SIG-M5 (cell line): ENCODE measurements at regions not wholly inside any gene's neighbourhood (a gene's known extent, or its start where the extent isn't known, plus 50 kb on each side); places are given as distances from the start of the nearest gene placed in this dataset.

Experiments used
- DNase-seq: peaks from one replicate; lab custom pipeline; 2025; lab: John Stamatoyannopoulos, UW

DNA sequence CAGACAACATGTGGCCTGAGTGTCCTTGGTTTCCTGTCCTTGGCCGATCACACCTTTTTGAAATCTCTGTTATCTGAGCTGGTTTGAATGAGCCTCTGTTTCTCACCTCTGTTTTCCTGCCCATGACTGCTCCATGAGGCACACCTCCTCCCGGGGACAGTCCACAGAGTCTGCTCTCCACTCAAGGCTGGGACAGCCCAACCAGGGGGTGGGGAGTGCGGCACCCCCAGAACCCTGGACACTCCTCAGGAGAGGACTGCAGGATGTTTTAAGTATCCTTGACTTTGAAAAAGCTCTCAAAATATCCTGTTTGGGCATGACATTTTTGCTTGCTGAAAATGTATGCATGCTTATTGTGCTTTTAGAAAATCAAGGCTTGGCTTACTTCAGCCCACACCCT, 333.0 kb upstream of the N4BP1 start:
- DNase-seq: no peak

DNA sequence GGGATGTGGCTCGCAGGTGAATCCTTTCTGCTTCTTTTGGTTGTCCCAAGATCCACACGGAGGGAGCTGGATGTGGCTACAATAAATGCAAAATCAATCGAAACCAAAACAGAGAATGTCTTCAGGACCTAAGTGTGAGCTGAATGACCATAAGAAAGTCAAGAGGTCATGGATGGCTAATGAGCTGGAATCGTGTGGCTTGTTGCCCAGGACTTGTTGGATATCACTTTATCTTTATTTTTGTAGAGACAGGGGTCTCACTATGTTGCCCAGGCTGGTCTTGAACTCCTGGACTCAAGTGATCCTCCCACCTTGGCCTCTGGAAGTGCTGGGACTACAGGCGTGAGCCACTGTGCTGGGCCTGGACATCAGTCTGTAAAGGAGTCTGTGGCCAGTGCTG, 326.8 kb upstream of the N4BP1 start:
- DNase-seq: no peak

GRCh38 chr16:48932216-48932855, 322.4 kb upstream of the N4BP1 start:
- DNase-seq: no peak

GRCh38 chr16:48930951-48931553, 321.1 kb upstream of the N4BP1 start:
- DNase-seq: no peak

- DNase-seq: no peak
Measured at GRCh38 chr16:48919791-48920190, 309.8 kb upstream of the N4BP1 start.

DNA sequence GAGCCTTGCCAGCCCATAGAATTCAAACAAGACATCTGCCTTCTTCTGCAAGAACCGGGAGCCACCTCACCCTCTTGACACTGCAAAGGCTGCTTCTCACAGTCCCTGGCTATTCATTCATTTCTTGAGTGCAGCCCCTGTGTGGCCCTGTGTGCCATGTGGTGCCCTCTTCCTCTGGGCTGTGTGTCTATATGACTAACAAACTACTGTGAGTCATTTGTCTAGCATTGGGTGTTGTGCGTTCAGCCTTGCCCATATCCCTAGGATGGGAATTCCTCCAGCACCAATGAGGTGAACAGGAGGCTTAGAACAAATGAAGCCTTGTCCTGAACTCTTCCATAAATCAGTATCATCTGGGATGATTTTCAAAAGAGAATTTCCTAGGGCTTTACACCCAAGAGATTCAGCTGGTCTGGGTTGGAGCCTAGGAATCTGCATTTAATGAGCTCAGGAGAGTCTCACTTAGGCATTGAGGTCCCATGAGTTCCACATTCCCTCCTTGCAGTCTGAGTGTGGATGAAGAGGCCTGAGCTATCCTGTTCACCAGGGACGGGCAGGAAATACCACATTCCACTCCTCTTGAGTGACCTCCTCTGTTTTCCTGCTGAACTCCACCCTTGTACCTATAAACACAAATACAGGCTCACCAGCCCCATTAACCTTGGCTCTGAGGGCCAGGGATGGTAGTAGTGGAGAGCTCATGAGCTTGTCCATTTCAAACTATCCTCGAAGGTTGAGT, 308.7 kb upstream of the N4BP1 start:
- no peak for DNase-seq

- no peak for DNase-seq
Measured at GRCh38 chr16:48916566-48916965, 306.6 kb upstream of the N4BP1 start.

- DNase-seq: no peak
Measured at GRCh38 chr16:48914070-48914469, 304.1 kb upstream of the N4BP1 start.

DNA sequence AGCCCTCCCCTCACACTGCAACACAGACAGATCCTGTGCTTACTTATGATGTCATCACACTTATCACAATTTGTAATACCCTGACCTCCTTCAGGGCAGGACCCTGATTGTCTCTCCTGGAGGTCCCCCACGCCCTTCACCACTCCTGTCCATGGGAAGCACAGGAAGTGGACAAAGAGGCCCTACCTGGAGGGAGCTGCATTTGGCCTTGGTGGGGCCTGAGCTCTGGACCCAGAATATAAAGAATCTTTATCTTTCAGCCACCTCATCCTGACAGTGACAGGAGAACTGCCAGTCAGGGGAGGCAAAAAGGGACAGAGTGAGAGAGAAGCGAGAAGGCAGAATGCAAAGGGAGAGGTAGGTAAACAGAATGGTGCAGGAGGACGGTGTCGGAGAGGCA, 303.4 kb upstream of the N4BP1 start:
- no peak for DNase-seq

- DNase-seq: no peak
Measured at GRCh38 chr16:48912360-48912759, 302.4 kb upstream of the N4BP1 start.

DNA sequence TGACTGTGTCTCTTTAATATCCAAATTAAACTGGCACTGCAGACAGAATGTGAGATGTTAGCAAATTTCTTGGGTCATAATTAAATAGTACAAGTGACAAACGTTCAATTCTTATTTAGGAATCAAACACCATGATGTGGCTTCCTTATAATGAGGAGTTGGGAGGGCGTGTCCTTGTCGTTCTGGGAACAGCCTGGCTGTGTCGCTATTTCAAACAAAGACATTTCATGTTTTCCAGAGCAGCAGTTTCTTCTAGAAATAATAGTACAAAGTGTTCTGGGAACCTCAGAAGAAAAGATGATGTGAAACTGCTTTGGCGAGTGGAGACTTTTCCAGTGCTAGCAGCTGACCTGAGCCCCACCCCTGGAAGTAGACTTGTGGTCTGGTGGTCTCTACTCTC, 301.7 kb upstream of the N4BP1 start:
- DNase-seq: no peak

DNA sequence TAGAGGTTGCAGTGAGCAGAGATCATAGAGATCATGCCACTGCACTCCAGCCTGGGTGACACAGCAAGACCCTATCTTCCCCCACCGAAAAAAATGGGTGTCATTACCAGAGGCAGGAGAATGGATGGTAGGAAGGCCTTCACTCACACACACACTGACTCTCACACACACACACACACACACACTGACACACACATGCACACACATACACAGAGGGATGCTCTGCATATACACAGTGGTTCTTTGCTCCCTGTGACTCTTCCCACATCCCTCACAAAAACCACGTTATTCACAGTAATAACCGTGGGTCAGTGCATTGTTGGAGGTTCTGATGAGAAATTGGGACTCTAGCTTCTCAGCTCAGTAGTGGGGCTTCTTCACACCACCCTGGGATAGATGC, 300.2 kb upstream of the N4BP1 start:
- DNase-seq: no peak

GRCh38 chr16:48909231-48909630, 299.3 kb upstream of the N4BP1 start:
- DNase-seq: no peak

GRCh38 chr16:48907906-48908634, 298.1 kb upstream of the N4BP1 start:
- DNase-seq: no peak

DNA sequence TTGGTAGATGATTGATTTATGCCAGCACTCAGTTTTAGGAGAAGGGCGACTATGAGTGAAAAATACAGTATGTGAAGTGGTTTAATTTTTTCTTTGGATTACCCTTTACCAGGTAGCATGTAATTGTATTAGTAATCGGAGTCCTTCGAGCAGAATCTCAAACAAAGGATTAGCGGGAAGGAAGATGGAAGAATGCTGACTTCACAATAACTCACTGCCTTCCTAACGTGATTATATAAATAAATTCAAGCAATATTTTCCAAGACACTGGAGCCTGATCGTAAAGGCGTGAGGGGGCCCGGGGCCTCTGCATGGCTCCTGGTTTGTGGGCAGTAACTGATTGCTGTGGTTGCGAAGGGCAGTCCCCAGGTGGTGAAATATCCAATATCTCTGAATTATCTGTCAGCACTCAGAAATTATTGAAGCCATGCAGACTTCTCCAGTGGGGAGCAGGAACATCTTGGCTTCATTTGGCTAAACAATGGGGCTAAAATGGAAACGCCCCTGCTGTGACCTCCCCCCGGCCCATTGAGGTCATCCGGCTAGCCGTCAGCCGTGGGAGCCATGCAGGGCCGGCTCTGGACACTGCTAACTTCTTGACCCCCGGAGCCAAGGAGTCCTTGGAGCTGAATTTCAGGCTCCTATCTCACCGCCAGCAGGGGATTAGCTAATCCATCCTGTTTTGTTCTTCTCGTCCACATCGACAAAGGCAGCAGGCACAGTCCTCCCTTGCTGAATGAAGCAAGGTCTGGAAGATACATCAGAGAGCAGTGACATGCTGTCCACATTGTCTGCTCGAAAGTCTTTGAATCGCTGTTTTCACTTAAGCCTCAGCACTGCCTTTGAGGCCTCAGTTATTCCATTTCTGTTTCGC, 295.9 kb upstream of the N4BP1 start:
- DNase-seq: no peak

- DNase-seq: no peak
Measured at GRCh38 chr16:48904333-48904732, 294.4 kb upstream of the N4BP1 start.

- no peak for DNase-seq
Measured at GRCh38 chr16:48903039-48903438, 293.1 kb upstream of the N4BP1 start.

DNA sequence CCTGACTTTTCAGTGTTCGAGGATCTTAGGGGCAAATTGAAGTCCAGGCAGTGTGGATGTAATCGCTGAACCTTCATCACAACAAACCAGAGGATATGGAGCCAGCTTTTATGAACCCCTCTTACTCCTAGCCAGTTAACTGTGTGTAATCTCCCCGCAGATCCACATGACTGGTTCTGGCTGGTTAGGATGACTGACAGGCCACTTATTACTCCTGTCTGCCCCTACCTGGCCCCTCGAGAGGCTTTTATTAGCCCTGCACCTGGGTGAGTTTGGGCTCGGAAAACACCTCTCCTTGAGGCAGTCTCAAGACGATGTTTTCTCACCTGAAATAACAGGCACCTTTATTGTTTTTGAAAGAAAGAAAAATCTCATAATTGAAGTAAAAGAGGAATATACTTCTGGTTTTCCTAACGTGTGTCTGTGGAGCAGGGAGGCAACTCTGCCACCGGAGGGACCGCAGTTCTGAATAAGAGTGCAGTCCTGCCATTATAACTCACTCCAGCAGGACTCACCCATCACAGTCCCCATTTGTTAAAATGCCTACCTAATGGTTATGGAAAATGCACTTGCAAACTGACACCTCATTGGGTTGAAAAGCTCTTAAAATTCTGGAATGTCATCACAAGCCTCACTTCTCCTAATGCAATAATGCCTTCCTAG, 291.9 kb upstream of the N4BP1 start:
- DNase-seq: no peak

- no peak for DNase-seq
Measured at GRCh38 chr16:48899500-48899899, 289.5 kb upstream of the N4BP1 start.

DNA sequence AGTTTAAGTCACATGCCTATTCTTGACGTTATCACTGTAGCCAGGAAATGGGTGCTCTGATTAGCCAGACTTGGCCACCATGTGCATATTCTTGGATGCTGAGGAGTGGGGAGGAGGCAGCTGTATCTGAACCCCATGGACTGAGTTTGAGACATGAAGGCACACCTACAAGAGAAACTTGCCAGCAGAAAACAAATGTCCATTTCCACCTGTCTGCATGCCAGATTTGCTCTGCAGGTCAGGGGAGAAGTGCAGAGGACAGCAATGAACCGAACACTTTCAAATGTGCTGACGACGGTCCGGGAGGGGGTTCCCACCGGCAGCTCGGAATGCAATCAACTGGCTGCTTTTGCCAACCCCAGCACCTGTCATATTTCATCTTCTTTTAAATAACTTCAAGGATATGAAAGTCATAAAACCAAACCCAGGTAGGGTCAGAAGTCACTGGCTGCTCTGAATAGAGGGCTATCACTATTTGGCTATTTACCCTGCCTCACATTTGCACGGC, 287.8 kb upstream of the N4BP1 start:
- DNase-seq: no peak

GRCh38 chr16:48895142-48895541, 285.2 kb upstream of the N4BP1 start:
- no peak for DNase-seq
